HL-60 (cell line): ENCODE measurements at regions not wholly inside any gene's neighbourhood (a gene's known extent, or its start where the extent isn't known, plus 50 kb on each side); places are given as distances from the start of the nearest gene placed in this dataset.

Source experiments
- DNase-seq, 2 experiments: peaks; one replicate each; pipeline ENCODE4 v3.0.0-alpha.2; 2010 to 2020; ENCODE audit warnings: low read depth in 1 of 2, low spot score in 1 of 2
- H3K27ac ChIP-seq: fragments of 250-450 bp; sonication (Bioruptor Pico); replicated peaks from 2 replicates; pipeline ENCODE4 v1.5.1; 2020; ENCODE audit warnings: mild to moderate bottlenecking, moderate library complexity
- H3K27me3 ChIP-seq: fragments of 250-450 bp; sonication (Bioruptor Pico); 2 replicates; pipeline ENCODE4 v1.5.1; 2021; ENCODE audit warnings: mild to moderate bottlenecking, moderate library complexity; ENCODE audit not compliant: insufficient read depth, poor library complexity, severe bottlenecking
- H3K4me3 ChIP-seq: replicated peaks from 2 replicates; pipeline ENCODE4 v1.5.1; 2011; ENCODE audit warnings: mild to moderate bottlenecking, control low read depth, low read length; ENCODE audit not compliant: insufficient read depth
- CTCF ChIP-seq: IDR thresholded peaks from one replicate; pipeline ENCODE4 v1.5.1; 2011; ENCODE audit warnings: low read length, control low read depth, inconsistent platforms; ENCODE audit not compliant: insufficient read depth
- GABPA ChIP-seq: IDR thresholded peaks from 2 replicates; pipeline ENCODE4 v1.6.1; 2012; ENCODE audit warnings: low read depth
- POLR2AphosphoS5 ChIP-seq: IDR thresholded peaks from 2 replicates; pipeline ENCODE4 v1.6.1; 2012; ENCODE audit warnings: low read depth
- SPI1 ChIP-seq: IDR thresholded peaks from 2 replicates; pipeline ENCODE4 v1.6.1; 2012; ENCODE audit warnings: low read depth, mild to moderate bottlenecking, borderline replicate concordance
- TF ChIP-seq, protein P1 (sequence below): IDR thresholded peaks from 2 replicates; pipeline ENCODE4 v1.6.1; 2012; ENCODE audit warnings: low read depth; ENCODE audit not compliant: insufficient replicate concordance

- H3K27ac ChIP-seq = no peak overlapping the region
- H3K4me3 ChIP-seq = no peak overlapping the region
- no peak for DNase-seq
- H3K27me3 ChIP-seq = no peaks in the 10 kb centered on the region
- TF ChIP-seq, protein P1, sequence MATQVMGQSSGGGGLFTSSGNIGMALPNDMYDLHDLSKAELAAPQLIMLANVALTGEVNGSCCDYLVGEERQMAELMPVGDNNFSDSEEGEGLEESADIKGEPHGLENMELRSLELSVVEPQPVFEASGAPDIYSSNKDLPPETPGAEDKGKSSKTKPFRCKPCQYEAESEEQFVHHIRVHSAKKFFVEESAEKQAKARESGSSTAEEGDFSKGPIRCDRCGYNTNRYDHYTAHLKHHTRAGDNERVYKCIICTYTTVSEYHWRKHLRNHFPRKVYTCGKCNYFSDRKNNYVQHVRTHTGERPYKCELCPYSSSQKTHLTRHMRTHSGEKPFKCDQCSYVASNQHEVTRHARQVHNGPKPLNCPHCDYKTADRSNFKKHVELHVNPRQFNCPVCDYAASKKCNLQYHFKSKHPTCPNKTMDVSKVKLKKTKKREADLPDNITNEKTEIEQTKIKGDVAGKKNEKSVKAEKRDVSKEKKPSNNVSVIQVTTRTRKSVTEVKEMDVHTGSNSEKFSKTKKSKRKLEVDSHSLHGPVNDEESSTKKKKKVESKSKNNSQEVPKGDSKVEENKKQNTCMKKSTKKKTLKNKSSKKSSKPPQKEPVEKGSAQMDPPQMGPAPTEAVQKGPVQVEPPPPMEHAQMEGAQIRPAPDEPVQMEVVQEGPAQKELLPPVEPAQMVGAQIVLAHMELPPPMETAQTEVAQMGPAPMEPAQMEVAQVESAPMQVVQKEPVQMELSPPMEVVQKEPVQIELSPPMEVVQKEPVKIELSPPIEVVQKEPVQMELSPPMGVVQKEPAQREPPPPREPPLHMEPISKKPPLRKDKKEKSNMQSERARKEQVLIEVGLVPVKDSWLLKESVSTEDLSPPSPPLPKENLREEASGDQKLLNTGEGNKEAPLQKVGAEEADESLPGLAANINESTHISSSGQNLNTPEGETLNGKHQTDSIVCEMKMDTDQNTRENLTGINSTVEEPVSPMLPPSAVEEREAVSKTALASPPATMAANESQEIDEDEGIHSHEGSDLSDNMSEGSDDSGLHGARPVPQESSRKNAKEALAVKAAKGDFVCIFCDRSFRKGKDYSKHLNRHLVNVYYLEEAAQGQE = no peak
Measured at GRCh38 chr3:177545964-177546363, 348.7 kb upstream of the TBL1XR1 start.

- Histone ChIP-seq H3K27me3 (no peaks in the 10 kb centered on the region), H3K4me3 (no peak overlapping the region), H3K27ac (no peak overlapping the region)
- TF ChIP-seq SPI1 (no peak), GABPA (no peak), POLR2AphosphoS5 (no peak), CTCF (no peak)
- TF ChIP-seq, protein P1 = no peak
- DNase-seq = no peak
Measured at GRCh38 chr3:177547711-177548350, 350.5 kb upstream of the TBL1XR1 start.

GRCh38 chr3:177550667-177551066 is 353.4 kb upstream of the TBL1XR1 start:
- H3K4me3 ChIP-seq = no peak overlapping the region
- no peak for DNase-seq
- no peaks in the 10 kb centered on the region for H3K27me3 ChIP-seq
- H3K27ac ChIP-seq = no peak overlapping the region
- TF ChIP-seq GABPA (no peak), SPI1 (no peak), CTCF (no peak), POLR2AphosphoS5 (no peak)
- TF ChIP-seq, protein P1 = no peak
